ENCODE measurements at regions not wholly inside any gene's neighbourhood (a gene's known extent, or its start where the extent isn't known, plus 50 kb on each side); places are given as distances from the start of the nearest gene placed in this dataset.

- no peak overlapping the region for H3K4me3 ChIP-seq (replicated peaks; ENCODE audit: insufficient read depth, low read length)
- DNase-seq (ENCODE audit: low read depth in 1 of 2, low spot score in 1 of 2): no peak
- no peaks in the 10 kb centered on the region for H3K27me3 ChIP-seq (ENCODE audit: insufficient read depth, poor library complexity, severe bottlenecking)
- no peak for TF ChIP-seq POLR2AphosphoS5 (IDR thresholded peaks at IDR 0.05; ENCODE audit: low read depth)
- TF ChIP-seq SPI1 (IDR thresholded peaks at IDR 0.05; ENCODE audit: borderline replicate concordance, low read depth): no peak
- no peak for TF ChIP-seq REST (IDR thresholded peaks at IDR 0.05; ENCODE audit: insufficient replicate concordance, low read depth)
- TF ChIP-seq GABPA (IDR thresholded peaks at IDR 0.05; ENCODE audit: low read depth): no peak
- no peak for TF ChIP-seq CTCF (IDR thresholded peaks at IDR 0.05; ENCODE audit: insufficient read depth, low read length)
- H3K27ac ChIP-seq (replicated peaks): no peak overlapping the region
Measured at GRCh38 chrX:69090022-69090421, 75.2 kb downstream of the PJA1 start.

- H3K27ac ChIP-seq (replicated peaks): no peak overlapping the region
- H3K4me3 ChIP-seq (replicated peaks; ENCODE audit: insufficient read depth, low read length): no peak overlapping the region
- TF ChIP-seq GABPA (IDR thresholded peaks at IDR 0.05; ENCODE audit: low read depth) (no peak), SPI1 (IDR thresholded peaks at IDR 0.05; ENCODE audit: borderline replicate concordance, low read depth) (no peak), POLR2AphosphoS5 (IDR thresholded peaks at IDR 0.05; ENCODE audit: low read depth) (no peak), REST (IDR thresholded peaks at IDR 0.05; ENCODE audit: insufficient replicate concordance, low read depth) (no peak), CTCF (IDR thresholded peaks at IDR 0.05; ENCODE audit: insufficient read depth, low read length) (no peak)
- DNase-seq (ENCODE audit: low read depth in 1 of 2, low spot score in 1 of 2): no peak
- H3K27me3 ChIP-seq (ENCODE audit: insufficient read depth, poor library complexity, severe bottlenecking): no peaks in the 10 kb centered on the region
Measured at GRCh38 chrX:69089203-69089602, 76.0 kb downstream of the PJA1 start.

- no peaks in the 10 kb centered on the region for H3K27me3 ChIP-seq (ENCODE audit: insufficient read depth, poor library complexity, severe bottlenecking)
- no peak overlapping the region for H3K4me3 ChIP-seq (replicated peaks; ENCODE audit: insufficient read depth, low read length)
- H3K27ac ChIP-seq (replicated peaks): no peak overlapping the region
- no peak for DNase-seq (ENCODE audit: low read depth in 1 of 2, low spot score in 1 of 2)
- TF ChIP-seq CTCF (IDR thresholded peaks at IDR 0.05; ENCODE audit: insufficient read depth, low read length): no peak
- no peak for TF ChIP-seq POLR2AphosphoS5 (IDR thresholded peaks at IDR 0.05; ENCODE audit: low read depth)
- TF ChIP-seq GABPA (IDR thresholded peaks at IDR 0.05; ENCODE audit: low read depth): no peak
- TF ChIP-seq REST (IDR thresholded peaks at IDR 0.05; ENCODE audit: insufficient replicate concordance, low read depth): no peak
- no peak for TF ChIP-seq SPI1 (IDR thresholded peaks at IDR 0.05; ENCODE audit: borderline replicate concordance, low read depth)
Measured at GRCh38 chrX:69088171-69088938, 76.9 kb downstream of the PJA1 start.

All from HL-60 (cell line).